ENCODE measurements at regions not wholly inside any gene's neighbourhood (a gene's known extent, or its start where the extent isn't known, plus 50 kb on each side); places are given as distances from the start of the nearest gene placed in this dataset.
"Not testable (repeated sequence)": the region's sequence is repeated elsewhere in the genome, so short reads cannot be mapped to it uniquely, and the experiment has no call there.

GRCh38 chr7:32816409-32816948 is 75.1 kb downstream of the KBTBD2 start:
- H3K4me3 ChIP-seq (ENCODE audit: low read length, poor library complexity, severe bottlenecking); H3K4me1 ChIP-seq (ENCODE audit: insufficient read depth, low read length, poor library complexity, severe bottlenecking); H3K4me2 ChIP-seq (ENCODE audit: low read depth, low read length, poor library complexity, severe bottlenecking); H3K9me3 ChIP-seq (ENCODE audit: insufficient read depth, low read depth, low read length); H2AFZ ChIP-seq (ENCODE audit: low read length); H3K9ac ChIP-seq (ENCODE audit: low read depth, low read length, poor library complexity, severe bottlenecking); H3K36me3 ChIP-seq (ENCODE audit: insufficient read depth, low read length); H3F3A ChIP-seq (ENCODE audit: low read depth); H4K20me1 ChIP-seq (ENCODE audit: insufficient read depth, low read length, poor library complexity, severe bottlenecking); H3K9me2 ChIP-seq (replicated peaks; ENCODE audit: low read depth, low read length); H3K79me2 ChIP-seq (ENCODE audit: insufficient read depth, low read length); H3K27me3 ChIP-seq (ENCODE audit: insufficient read depth, low read length, poor library complexity, severe bottlenecking): not testable (repeated sequence)

- not testable (repeated sequence) for H2AFZ ChIP-seq (ENCODE audit: low read length); H3K9ac ChIP-seq (ENCODE audit: low read depth, low read length, poor library complexity, severe bottlenecking); H3K36me3 ChIP-seq (ENCODE audit: insufficient read depth, low read length); H3K4me2 ChIP-seq (ENCODE audit: low read depth, low read length, poor library complexity, severe bottlenecking); H3F3A ChIP-seq (ENCODE audit: low read depth); H4K20me1 ChIP-seq (ENCODE audit: insufficient read depth, low read length, poor library complexity, severe bottlenecking); H3K4me1 ChIP-seq (ENCODE audit: insufficient read depth, low read length, poor library complexity, severe bottlenecking); H3K9me3 ChIP-seq (ENCODE audit: insufficient read depth, low read depth, low read length); H3K27me3 ChIP-seq (ENCODE audit: insufficient read depth, low read length, poor library complexity, severe bottlenecking); H3K79me2 ChIP-seq (ENCODE audit: insufficient read depth, low read length); H3K4me3 ChIP-seq (ENCODE audit: low read length, poor library complexity, severe bottlenecking); H3K9me2 ChIP-seq (replicated peaks; ENCODE audit: low read depth, low read length)
Observed at GRCh38 chr7:32814779-32815178, 76.8 kb downstream of the KBTBD2 start.

DNA sequence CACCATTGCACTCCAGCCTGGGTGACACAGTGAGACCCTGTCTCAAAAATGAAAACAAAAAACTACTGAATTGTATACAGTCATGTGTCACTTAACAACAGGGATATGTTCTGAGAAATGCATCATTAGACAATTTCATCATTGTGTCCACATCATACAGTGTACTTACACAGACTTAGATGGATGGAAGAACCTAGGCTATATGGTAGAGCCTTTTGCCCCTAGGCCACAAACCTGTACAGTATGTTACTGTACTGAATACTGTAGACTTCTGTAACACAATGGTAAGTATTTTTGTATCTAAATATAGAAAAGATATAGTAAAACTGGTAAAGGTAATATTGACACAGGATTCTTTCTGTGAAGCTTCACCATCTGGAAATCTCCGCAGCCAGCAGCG is 81.7 kb downstream of the KBTBD2 start:
- no peaks in the 10 kb centered on the region for H3K9me2 ChIP-seq (replicated peaks; ENCODE audit: low read depth, low read length)
- no peaks in the 10 kb centered on the region for H3K79me2 ChIP-seq (ENCODE audit: insufficient read depth, low read length)
- no peaks in the 10 kb centered on the region for H3K4me1 ChIP-seq (ENCODE audit: insufficient read depth, low read length, poor library complexity, severe bottlenecking)
- H3K36me3 ChIP-seq (ENCODE audit: insufficient read depth, low read length), result no peaks in the 10 kb centered on the region
- no peak overlapping the region for H2AFZ ChIP-seq (ENCODE audit: low read length)
- H3K9me3 ChIP-seq (ENCODE audit: insufficient read depth, low read depth, low read length), result no peaks in the 10 kb centered on the region
- H4K20me1 ChIP-seq (ENCODE audit: insufficient read depth, low read length, poor library complexity, severe bottlenecking), result no peaks in the 10 kb centered on the region
- TF ChIP-seq EZH2phosphoT487 (IDR thresholded peaks at IDR 0.05; ENCODE audit: borderline replicate concordance), result no peak
- TF ChIP-seq CTCF (conservative IDR thresholded peaks at IDR 0.05; ENCODE audit: low read length), result no peak
- H3K4me3 ChIP-seq (ENCODE audit: low read length, poor library complexity, severe bottlenecking), result no peak overlapping the region
- no peaks in the 10 kb centered on the region for H3F3A ChIP-seq (ENCODE audit: low read depth)
- no peaks in the 10 kb centered on the region for H3K27me3 ChIP-seq (ENCODE audit: insufficient read depth, low read length, poor library complexity, severe bottlenecking)
- H3K4me2 ChIP-seq (ENCODE audit: low read depth, low read length, poor library complexity, severe bottlenecking), result no peak overlapping the region
- H3K9ac ChIP-seq (ENCODE audit: low read depth, low read length, poor library complexity, severe bottlenecking), result no peak overlapping the region

GRCh38 chr7:32809347-32809746 is 82.2 kb downstream of the KBTBD2 start:
- H3F3A ChIP-seq (ENCODE audit: low read depth), result no peaks in the 10 kb centered on the region
- no peaks in the 10 kb centered on the region for H3K4me1 ChIP-seq (ENCODE audit: insufficient read depth, low read length, poor library complexity, severe bottlenecking)
- H3K9me2 ChIP-seq (replicated peaks; ENCODE audit: low read depth, low read length), result no peaks in the 10 kb centered on the region
- no peaks in the 10 kb centered on the region for H3K36me3 ChIP-seq (ENCODE audit: insufficient read depth, low read length)
- TF ChIP-seq EZH2phosphoT487 (IDR thresholded peaks at IDR 0.05; ENCODE audit: borderline replicate concordance), result no peak
- no peak for TF ChIP-seq CTCF (conservative IDR thresholded peaks at IDR 0.05; ENCODE audit: low read length)
- H3K4me2 ChIP-seq (ENCODE audit: low read depth, low read length, poor library complexity, severe bottlenecking), result no peak overlapping the region
- H3K27me3 ChIP-seq (ENCODE audit: insufficient read depth, low read length, poor library complexity, severe bottlenecking), result no peaks in the 10 kb centered on the region
- no peaks in the 10 kb centered on the region for H4K20me1 ChIP-seq (ENCODE audit: insufficient read depth, low read length, poor library complexity, severe bottlenecking)
- no peaks in the 10 kb centered on the region for H3K9me3 ChIP-seq (ENCODE audit: insufficient read depth, low read depth, low read length)
- H3K4me3 ChIP-seq (ENCODE audit: low read length, poor library complexity, severe bottlenecking), result no peak overlapping the region
- no peak overlapping the region for H2AFZ ChIP-seq (ENCODE audit: low read length)
- H3K9ac ChIP-seq (ENCODE audit: low read depth, low read length, poor library complexity, severe bottlenecking), result no peak overlapping the region
- H3K79me2 ChIP-seq (ENCODE audit: insufficient read depth, low read length), result no peaks in the 10 kb centered on the region

All from Loucy (cell line).